Neural progenitor cell (in vitro differentiated cells): ENCODE measurements at regions not wholly inside any gene's neighbourhood (a gene's known extent, or its start where the extent isn't known, plus 50 kb on each side); places are given as distances from the start of the nearest gene placed in this dataset.
"Not testable (repeated sequence)": the region's sequence is repeated elsewhere in the genome, so short reads cannot be mapped to it uniquely, and the experiment has no call there.

ENCODE experiments used
- DNase-seq: peaks from one replicate; pipeline ENCODE4 v3.0.0-alpha.2; 2016; ENCODE audit warnings: low spot score
- H2AFZ ChIP-seq: fragments of 200-600 bp; sonication (generic); replicated peaks from 2 replicates; pipeline ENCODE4 v1.6.1; 2016; ENCODE audit warnings: antibody characterized with exemption
- H3F3A ChIP-seq: fragments of 200-600 bp; sonication (generic); 2 replicates; pipeline ENCODE4 v1.6.1; 2016; ENCODE audit warnings: antibody characterized with exemption, low read depth
- H3K27ac ChIP-seq: fragments of 200-600 bp; sonication (generic); 2 replicates; pipeline ENCODE4 v1.5.1; 2016; ENCODE audit warnings: mild to moderate bottlenecking
- H3K27me3 ChIP-seq: fragments of 200-600 bp; sonication (generic); 2 replicates; pipeline ENCODE4 v1.6.1; 2016; ENCODE audit warnings: mild to moderate bottlenecking, moderate library complexity
- H3K36me3 ChIP-seq: fragments of 200-600 bp; sonication (generic); 2 replicates; pipeline ENCODE4 v1.5.1; 2016
- H3K4me1 ChIP-seq: fragments of 200-600 bp; sonication (generic); 2 replicates; pipeline ENCODE4 v1.6.1; 2016; ENCODE audit warnings: mixed run types
- H3K4me2 ChIP-seq: fragments of 200-600 bp; sonication (generic); 2 replicates; pipeline ENCODE4 v1.6.1; 2016
- H3K4me3 ChIP-seq: fragments of 200-600 bp; sonication (generic); 2 replicates; pipeline ENCODE4 v1.5.1; 2016
- H3K79me2 ChIP-seq: fragments of 200-600 bp; sonication (generic); 2 replicates; pipeline ENCODE4 v1.6.1; 2016; ENCODE audit warnings: low read depth
- H3K9ac ChIP-seq: fragments of 200-600 bp; sonication (generic); 2 replicates; pipeline ENCODE4 v1.6.1; 2016
- H3K9me3 ChIP-seq: fragments of 200-600 bp; sonication (generic); 2 replicates; pipeline ENCODE4 v1.5.1; 2016; ENCODE audit warnings: low read depth
- H4K20me1 ChIP-seq: fragments of 200-600 bp; sonication (generic); 2 replicates; pipeline ENCODE4 v1.6.1; 2016; ENCODE audit warnings: low read depth
- H3K27ac Mint-ChIP-seq: 3 replicates; pipeline ENCODE4 v1.8.0; 2021; ENCODE audit warnings: mixed read lengths
- H3K27me3 Mint-ChIP-seq: 2 replicates; pipeline ENCODE4 v1.8.0; 2022; ENCODE audit warnings: low read depth, mild to moderate bottlenecking, inconsistent platforms, moderate library complexity, mixed read lengths; ENCODE audit not compliant: insufficient read depth
- H3K36me3 Mint-ChIP-seq: 3 replicates; pipeline ENCODE4 v1.8.0; 2021; ENCODE audit warnings: mixed read lengths
- H3K4me1 Mint-ChIP-seq: 3 replicates; pipeline ENCODE4 v1.8.0; 2021; ENCODE audit warnings: mixed read lengths
- H3K4me3 Mint-ChIP-seq: 3 replicates; pipeline ENCODE4 v1.8.0; 2021; ENCODE audit warnings: mild to moderate bottlenecking, moderate library complexity, mixed read lengths
- H3K9me3 Mint-ChIP-seq: 3 replicates; pipeline ENCODE4 v1.8.0; 2020; ENCODE audit warnings: mixed read lengths
- EZH2 ChIP-seq: fragments of 200-600 bp; sonication (generic); IDR thresholded peaks from 2 replicates; pipeline ENCODE4 v1.6.1; 2017; ENCODE audit warnings: antibody characterized with exemption, mild to moderate bottlenecking, moderate library complexity
- EZH2phosphoT487 ChIP-seq: fragments of 200-600 bp; sonication (generic); IDR thresholded peaks from 2 replicates; pipeline ENCODE4 v1.6.1; 2017; ENCODE audit warnings: antibody characterized with exemption
- TF ChIP-seq, protein P1 (sequence below): fragments of 200-600 bp; sonication (generic); IDR thresholded peaks from 2 replicates; pipeline ENCODE4 v1.5.1; 2017; ENCODE audit warnings: antibody characterized with exemption, mild to moderate bottlenecking

DNA sequence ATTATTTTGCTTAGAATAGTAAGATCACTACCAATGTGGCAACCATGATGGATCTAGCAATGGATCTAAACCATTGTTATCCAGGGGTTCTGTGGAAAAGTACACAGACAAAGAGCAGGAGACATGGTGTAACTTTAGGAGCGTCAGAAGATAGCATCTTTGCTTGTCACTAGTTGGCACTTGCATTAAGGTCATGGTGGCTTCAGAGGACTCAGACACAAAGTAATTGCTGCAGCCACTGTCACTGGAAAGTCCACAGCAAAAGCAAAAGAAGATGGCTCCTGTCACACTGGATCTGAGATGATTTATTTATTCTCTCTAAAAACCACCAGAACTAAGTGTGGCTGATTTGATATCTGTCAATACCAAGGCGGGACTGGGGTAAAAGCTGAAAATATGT lies 93.3 kb upstream of the PCDH20 start:
- H3K36me3 Mint-ChIP-seq: no peaks in the 10 kb centered on the region
- Histone ChIP-seq H3K27me3 (no peaks in the 10 kb centered on the region), H3K9ac (no peak overlapping the region), H3K4me3 (no peak overlapping the region), H3K9me3 (no peaks in the 10 kb centered on the region), H3K79me2 (no peaks in the 10 kb centered on the region), H3K27ac (no peak overlapping the region), H4K20me1 (no peaks in the 10 kb centered on the region), H3K4me1 (no peaks in the 10 kb centered on the region), H3F3A (no peaks in the 10 kb centered on the region), H3K4me2 (no peak overlapping the region), H3K36me3 (no peaks in the 10 kb centered on the region), H2AFZ (peak overlapping the region; percentile 34)
- no peaks in the 10 kb centered on the region for H3K27me3 Mint-ChIP-seq
- TF ChIP-seq, protein P1, sequence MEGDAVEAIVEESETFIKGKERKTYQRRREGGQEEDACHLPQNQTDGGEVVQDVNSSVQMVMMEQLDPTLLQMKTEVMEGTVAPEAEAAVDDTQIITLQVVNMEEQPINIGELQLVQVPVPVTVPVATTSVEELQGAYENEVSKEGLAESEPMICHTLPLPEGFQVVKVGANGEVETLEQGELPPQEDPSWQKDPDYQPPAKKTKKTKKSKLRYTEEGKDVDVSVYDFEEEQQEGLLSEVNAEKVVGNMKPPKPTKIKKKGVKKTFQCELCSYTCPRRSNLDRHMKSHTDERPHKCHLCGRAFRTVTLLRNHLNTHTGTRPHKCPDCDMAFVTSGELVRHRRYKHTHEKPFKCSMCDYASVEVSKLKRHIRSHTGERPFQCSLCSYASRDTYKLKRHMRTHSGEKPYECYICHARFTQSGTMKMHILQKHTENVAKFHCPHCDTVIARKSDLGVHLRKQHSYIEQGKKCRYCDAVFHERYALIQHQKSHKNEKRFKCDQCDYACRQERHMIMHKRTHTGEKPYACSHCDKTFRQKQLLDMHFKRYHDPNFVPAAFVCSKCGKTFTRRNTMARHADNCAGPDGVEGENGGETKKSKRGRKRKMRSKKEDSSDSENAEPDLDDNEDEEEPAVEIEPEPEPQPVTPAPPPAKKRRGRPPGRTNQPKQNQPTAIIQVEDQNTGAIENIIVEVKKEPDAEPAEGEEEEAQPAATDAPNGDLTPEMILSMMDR: no peak
- no peak for TF ChIP-seq EZH2phosphoT487
- TF ChIP-seq EZH2: no peak
- no peak overlapping the region for H3K4me3 Mint-ChIP-seq
- no peak overlapping the region for H3K27ac Mint-ChIP-seq
- H3K4me1 Mint-ChIP-seq: no peaks in the 10 kb centered on the region
- DNase-seq: no peak
- H3K9me3 Mint-ChIP-seq: no peaks in the 10 kb centered on the region

DNA sequence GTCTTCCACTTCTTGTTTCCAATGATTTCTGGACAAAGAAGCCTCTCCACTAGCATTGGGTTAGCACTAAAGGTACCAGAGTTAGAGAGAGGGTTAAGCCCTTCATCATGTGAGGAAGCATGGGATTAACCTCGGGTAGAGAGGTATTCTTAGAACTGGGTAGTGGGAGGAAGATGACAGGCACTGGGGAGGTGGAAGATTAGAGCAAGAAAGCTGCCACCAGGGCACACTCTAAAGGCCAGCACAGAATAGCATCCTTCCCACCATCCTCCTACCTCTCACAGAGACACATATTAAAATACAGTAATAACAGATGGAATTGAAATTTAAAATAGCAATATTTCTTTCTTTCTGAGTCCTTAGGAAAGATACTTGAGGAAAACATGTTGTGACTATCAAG lies 84.5 kb upstream of the PCDH20 start:
- H3K79me2 ChIP-seq: no peaks in the 10 kb centered on the region
- H3K27ac ChIP-seq: no peak overlapping the region
- no peak overlapping the region for H3K4me3 ChIP-seq
- Mint-ChIP-seq H3K4me3 (no peak overlapping the region), H3K4me1 (no peaks in the 10 kb centered on the region), H3K9me3 (no peaks in the 10 kb centered on the region), H3K36me3 (no peaks in the 10 kb centered on the region), H3K27ac (no peak overlapping the region), H3K27me3 (no peaks in the 10 kb centered on the region)
- TF ChIP-seq, protein P1: no peak
- TF ChIP-seq EZH2 (no peak), EZH2phosphoT487 (no peak)
- no peak for DNase-seq
- no peaks in the 10 kb centered on the region for H3K27me3 ChIP-seq
- no peak overlapping the region for H2AFZ ChIP-seq
- H3F3A ChIP-seq: no peaks in the 10 kb centered on the region
- no peak overlapping the region for H3K9ac ChIP-seq
- H3K4me2 ChIP-seq: no peak overlapping the region
- no peaks in the 10 kb centered on the region for H4K20me1 ChIP-seq
- H3K9me3 ChIP-seq: no peaks in the 10 kb centered on the region
- H3K36me3 ChIP-seq: no peaks in the 10 kb centered on the region
- H3K4me1 ChIP-seq: no peaks in the 10 kb centered on the region

DNA sequence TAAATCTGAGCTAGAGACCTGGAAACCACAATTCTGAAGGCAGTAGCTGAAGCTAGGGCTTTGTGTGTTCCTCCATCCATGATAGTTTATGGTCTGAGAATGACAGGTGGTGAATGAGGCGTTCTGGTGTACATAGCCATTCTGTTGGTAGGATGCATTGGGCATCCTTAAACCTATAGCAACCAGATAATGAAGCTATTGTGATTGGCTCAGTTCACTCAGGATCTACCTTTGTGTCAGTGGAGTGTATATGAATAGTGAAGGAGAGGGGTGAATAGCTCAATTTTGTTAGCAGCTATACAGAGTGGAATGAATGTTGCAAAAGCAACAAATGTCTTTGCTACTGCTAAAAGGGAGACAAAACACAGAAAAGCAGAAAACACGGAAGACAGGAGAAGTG lies 80.0 kb upstream of the PCDH20 start:
- Mint-ChIP-seq H3K4me1 (no peaks in the 10 kb centered on the region), H3K4me3 (no peak overlapping the region), H3K36me3 (no peaks in the 10 kb centered on the region), H3K27ac (no peak overlapping the region), H3K27me3 (no peaks in the 10 kb centered on the region), H3K9me3 (no peaks in the 10 kb centered on the region)
- Histone ChIP-seq H3K4me1 (no peaks in the 10 kb centered on the region), H3K4me3 (no peak overlapping the region), H3F3A (no peaks in the 10 kb centered on the region), H3K27ac (no peak overlapping the region), H3K9ac (no peak overlapping the region), H2AFZ (no peak overlapping the region), H3K27me3 (no peaks in the 10 kb centered on the region), H3K79me2 (no peaks in the 10 kb centered on the region), H3K9me3 (no peaks in the 10 kb centered on the region), H3K4me2 (no peak overlapping the region), H4K20me1 (no peaks in the 10 kb centered on the region), H3K36me3 (no peaks in the 10 kb centered on the region)
- TF ChIP-seq, protein P1: no peak
- no peak for TF ChIP-seq EZH2phosphoT487
- TF ChIP-seq EZH2: no peak
- no peak for DNase-seq

DNA sequence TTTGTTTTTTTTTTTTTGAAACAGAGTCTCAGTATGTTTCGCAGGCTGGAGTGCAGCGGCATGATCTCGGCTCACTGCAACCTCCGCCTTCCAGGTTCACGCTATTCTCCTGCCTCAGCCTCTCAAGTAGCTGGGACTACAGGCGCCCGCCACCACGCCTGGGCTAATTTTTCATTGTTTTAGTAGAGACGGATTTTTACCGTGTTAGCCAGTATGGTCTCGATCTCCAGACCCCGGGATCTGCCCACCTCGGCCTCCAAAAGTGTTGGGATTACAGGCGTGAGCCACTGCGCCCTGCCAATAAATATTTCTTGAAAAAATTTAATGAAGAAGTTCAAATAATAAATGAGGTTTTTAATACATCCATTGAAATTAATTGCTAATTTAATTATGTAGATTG lies 77.9 kb upstream of the PCDH20 start:
- DNase-seq, H3K27ac ChIP-seq, H3K36me3 Mint-ChIP-seq, H2AFZ ChIP-seq, H3K36me3 ChIP-seq, H3K9ac ChIP-seq, H3K4me3 Mint-ChIP-seq, H3K4me1 Mint-ChIP-seq, H4K20me1 ChIP-seq, H3K27me3 Mint-ChIP-seq, H3K4me3 ChIP-seq, H3K4me2 ChIP-seq, H3K27ac Mint-ChIP-seq, H3K9me3 Mint-ChIP-seq, H3K27me3 ChIP-seq, H3K9me3 ChIP-seq, H3K4me1 ChIP-seq, H3K79me2 ChIP-seq, H3F3A ChIP-seq: not testable (repeated sequence)
